ENCODE measurements at regions not wholly inside any gene's neighbourhood (a gene's known extent, or its start where the extent isn't known, plus 50 kb on each side); places are given as distances from the start of the nearest gene placed in this dataset.

DNA sequence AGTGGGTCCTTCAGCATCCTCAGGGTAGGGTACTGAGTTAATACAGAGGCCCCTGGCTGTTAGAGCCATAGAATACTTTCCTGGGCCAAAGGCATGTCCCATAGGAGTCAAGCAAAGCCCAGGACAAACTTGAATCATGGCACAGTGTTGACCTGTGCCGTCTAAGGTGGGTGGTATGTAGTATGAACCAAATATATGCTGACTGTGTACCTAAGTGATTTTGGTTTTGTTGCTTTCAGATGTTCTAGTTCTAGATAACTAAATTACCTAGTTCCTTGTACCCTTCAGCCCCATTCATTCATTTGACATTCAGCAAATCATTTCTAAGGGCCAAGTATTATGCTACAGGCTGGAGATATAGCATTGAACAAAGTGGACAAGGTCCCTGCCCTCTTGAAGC is 61.3 kb upstream of the GPRC5B start:
- TF ChIP-seq, protein P1, sequence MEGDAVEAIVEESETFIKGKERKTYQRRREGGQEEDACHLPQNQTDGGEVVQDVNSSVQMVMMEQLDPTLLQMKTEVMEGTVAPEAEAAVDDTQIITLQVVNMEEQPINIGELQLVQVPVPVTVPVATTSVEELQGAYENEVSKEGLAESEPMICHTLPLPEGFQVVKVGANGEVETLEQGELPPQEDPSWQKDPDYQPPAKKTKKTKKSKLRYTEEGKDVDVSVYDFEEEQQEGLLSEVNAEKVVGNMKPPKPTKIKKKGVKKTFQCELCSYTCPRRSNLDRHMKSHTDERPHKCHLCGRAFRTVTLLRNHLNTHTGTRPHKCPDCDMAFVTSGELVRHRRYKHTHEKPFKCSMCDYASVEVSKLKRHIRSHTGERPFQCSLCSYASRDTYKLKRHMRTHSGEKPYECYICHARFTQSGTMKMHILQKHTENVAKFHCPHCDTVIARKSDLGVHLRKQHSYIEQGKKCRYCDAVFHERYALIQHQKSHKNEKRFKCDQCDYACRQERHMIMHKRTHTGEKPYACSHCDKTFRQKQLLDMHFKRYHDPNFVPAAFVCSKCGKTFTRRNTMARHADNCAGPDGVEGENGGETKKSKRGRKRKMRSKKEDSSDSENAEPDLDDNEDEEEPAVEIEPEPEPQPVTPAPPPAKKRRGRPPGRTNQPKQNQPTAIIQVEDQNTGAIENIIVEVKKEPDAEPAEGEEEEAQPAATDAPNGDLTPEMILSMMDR (conservative IDR thresholded peaks at IDR 0.05), result no peak
- TF ChIP-seq ZFX (IDR thresholded peaks at IDR 0.05), result no peak

Measured in C4-2B (cell line).